DOHH2 (cell line): ENCODE measurements at regions not wholly inside any gene's neighbourhood (a gene's known extent, or its start where the extent isn't known, plus 50 kb on each side); places are given as distances from the start of the nearest gene placed in this dataset.

Experiments
- CTCF ChIP-seq: fragments of 200-600 bp; sonication (generic); IDR thresholded peaks from one replicate; pipeline ENCODE4 v1.5.1; 2014; ENCODE audit warnings: antibody characterized with exemption, mild to moderate bottlenecking, low read depth, low read length; ENCODE audit not compliant: poor library complexity, severe bottlenecking
- EZH2phosphoT487 ChIP-seq: fragments of 200-600 bp; sonication (generic); IDR thresholded peaks from 2 replicates; pipeline ENCODE4 v1.6.1; 2017; ENCODE audit warnings: borderline replicate concordance, mild to moderate bottlenecking, antibody characterized with exemption, low read length, moderate library complexity, mixed read lengths

- no peak for TF ChIP-seq CTCF
- no peak for TF ChIP-seq EZH2phosphoT487
Observed at GRCh38 chr5:89255845-89256463, 373.0 kb upstream of the MEF2C start.
